ENCODE measurements at regions not wholly inside any gene's neighbourhood (a gene's known extent, or its start where the extent isn't known, plus 50 kb on each side); places are given as distances from the start of the nearest gene placed in this dataset.

DNA sequence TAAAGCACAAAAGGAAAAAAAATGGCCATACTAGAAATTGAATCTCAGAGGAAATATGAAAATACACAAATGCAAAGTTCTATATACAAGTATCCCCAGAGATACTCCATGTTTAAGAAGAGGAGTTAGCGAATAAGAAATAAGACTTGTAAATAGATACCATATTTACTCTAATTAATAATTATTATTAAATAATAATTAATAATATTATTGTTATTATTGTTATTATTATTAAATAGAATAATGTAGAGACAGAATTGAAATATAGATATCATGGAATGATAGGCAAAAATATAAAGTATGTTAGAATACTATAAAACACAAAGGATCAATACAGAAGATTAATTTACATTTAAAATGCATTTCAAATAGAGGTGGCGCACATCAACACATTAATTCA lies 1047.5 kb upstream of the MIR17HG start:
- Mint-ChIP-seq H3K36me3 (ENCODE audit: low read depth) (no peaks in the 10 kb centered on the region), H3K4me1 (peaks cover 14% of the 10 kb centered on the region), H3K27ac (no peak overlapping the region), H3K9me3 (no peaks in the 10 kb centered on the region), H3K27me3 (ENCODE audit: insufficient read depth, low read depth, poor library complexity) (no peaks in the 10 kb centered on the region), H3K4me3 (no peak overlapping the region)
- Histone ChIP-seq H2AFZ (no peak overlapping the region), H4K20me1 (replicated peaks; ENCODE audit: insufficient read depth) (no peaks in the 10 kb centered on the region), H3K27ac (ENCODE audit: low read depth) (no peak overlapping the region), H3K4me1 (ENCODE audit: insufficient read depth) (no peaks in the 10 kb centered on the region), H3K27me3 (ENCODE audit: insufficient read depth) (no peaks in the 10 kb centered on the region), H3K4me3 (no peak overlapping the region), H3K79me2 (replicated peaks; ENCODE audit: insufficient read depth) (no peaks in the 10 kb centered on the region), H3K4me2 (no peak overlapping the region), H3F3A (replicated peaks; ENCODE audit: low read depth) (no peaks in the 10 kb centered on the region), H3K36me3 (ENCODE audit: insufficient read depth) (no peaks in the 10 kb centered on the region), H3K9me2 (ENCODE audit: insufficient read depth) (no peaks in the 10 kb centered on the region)
- DNase-seq (ENCODE audit: low spot score) (no peak), ATAC-seq (no peak)
- TF ChIP-seq, protein P1, sequence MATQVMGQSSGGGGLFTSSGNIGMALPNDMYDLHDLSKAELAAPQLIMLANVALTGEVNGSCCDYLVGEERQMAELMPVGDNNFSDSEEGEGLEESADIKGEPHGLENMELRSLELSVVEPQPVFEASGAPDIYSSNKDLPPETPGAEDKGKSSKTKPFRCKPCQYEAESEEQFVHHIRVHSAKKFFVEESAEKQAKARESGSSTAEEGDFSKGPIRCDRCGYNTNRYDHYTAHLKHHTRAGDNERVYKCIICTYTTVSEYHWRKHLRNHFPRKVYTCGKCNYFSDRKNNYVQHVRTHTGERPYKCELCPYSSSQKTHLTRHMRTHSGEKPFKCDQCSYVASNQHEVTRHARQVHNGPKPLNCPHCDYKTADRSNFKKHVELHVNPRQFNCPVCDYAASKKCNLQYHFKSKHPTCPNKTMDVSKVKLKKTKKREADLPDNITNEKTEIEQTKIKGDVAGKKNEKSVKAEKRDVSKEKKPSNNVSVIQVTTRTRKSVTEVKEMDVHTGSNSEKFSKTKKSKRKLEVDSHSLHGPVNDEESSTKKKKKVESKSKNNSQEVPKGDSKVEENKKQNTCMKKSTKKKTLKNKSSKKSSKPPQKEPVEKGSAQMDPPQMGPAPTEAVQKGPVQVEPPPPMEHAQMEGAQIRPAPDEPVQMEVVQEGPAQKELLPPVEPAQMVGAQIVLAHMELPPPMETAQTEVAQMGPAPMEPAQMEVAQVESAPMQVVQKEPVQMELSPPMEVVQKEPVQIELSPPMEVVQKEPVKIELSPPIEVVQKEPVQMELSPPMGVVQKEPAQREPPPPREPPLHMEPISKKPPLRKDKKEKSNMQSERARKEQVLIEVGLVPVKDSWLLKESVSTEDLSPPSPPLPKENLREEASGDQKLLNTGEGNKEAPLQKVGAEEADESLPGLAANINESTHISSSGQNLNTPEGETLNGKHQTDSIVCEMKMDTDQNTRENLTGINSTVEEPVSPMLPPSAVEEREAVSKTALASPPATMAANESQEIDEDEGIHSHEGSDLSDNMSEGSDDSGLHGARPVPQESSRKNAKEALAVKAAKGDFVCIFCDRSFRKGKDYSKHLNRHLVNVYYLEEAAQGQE (IDR thresholded peaks at IDR 0.05; ENCODE audit: unreplicated experiment): no peak
- TF ChIP-seq EZH2phosphoT487 (IDR thresholded peaks at IDR 0.05; ENCODE audit: unreplicated experiment) (no peak), NANOG (IDR thresholded peaks at IDR 0.05; ENCODE audit: borderline replicate concordance) (no peak), JUNB (IDR thresholded peaks at IDR 0.05; ENCODE audit: unreplicated experiment) (no peak), EZH2 (IDR thresholded peaks at IDR 0.05; ENCODE audit: low read depth, unreplicated experiment) (no peak), STAT1 (IDR thresholded peaks at IDR 0.05; ENCODE audit: unreplicated experiment) (no peak), CREB1 (CRISPR knock-in tag; IDR thresholded peaks at IDR 0.05; ENCODE audit: low read depth) (no peak), ZNF331 (CRISPR knock-in tag; IDR thresholded peaks at IDR 0.05; ENCODE audit: low read depth) (no peak), ZNF114 (CRISPR knock-in tag; IDR thresholded peaks at IDR 0.05) (no peak), POLR2AphosphoS5 (IDR thresholded peaks at IDR 0.05; ENCODE audit: low read depth) (no peak)
- TF ChIP-seq, protein P2, sequence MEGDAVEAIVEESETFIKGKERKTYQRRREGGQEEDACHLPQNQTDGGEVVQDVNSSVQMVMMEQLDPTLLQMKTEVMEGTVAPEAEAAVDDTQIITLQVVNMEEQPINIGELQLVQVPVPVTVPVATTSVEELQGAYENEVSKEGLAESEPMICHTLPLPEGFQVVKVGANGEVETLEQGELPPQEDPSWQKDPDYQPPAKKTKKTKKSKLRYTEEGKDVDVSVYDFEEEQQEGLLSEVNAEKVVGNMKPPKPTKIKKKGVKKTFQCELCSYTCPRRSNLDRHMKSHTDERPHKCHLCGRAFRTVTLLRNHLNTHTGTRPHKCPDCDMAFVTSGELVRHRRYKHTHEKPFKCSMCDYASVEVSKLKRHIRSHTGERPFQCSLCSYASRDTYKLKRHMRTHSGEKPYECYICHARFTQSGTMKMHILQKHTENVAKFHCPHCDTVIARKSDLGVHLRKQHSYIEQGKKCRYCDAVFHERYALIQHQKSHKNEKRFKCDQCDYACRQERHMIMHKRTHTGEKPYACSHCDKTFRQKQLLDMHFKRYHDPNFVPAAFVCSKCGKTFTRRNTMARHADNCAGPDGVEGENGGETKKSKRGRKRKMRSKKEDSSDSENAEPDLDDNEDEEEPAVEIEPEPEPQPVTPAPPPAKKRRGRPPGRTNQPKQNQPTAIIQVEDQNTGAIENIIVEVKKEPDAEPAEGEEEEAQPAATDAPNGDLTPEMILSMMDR (conservative IDR thresholded peaks at IDR 0.05; ENCODE audit: low read depth in 2 of 2): no peak
- TF ChIP-seq, protein P3, sequence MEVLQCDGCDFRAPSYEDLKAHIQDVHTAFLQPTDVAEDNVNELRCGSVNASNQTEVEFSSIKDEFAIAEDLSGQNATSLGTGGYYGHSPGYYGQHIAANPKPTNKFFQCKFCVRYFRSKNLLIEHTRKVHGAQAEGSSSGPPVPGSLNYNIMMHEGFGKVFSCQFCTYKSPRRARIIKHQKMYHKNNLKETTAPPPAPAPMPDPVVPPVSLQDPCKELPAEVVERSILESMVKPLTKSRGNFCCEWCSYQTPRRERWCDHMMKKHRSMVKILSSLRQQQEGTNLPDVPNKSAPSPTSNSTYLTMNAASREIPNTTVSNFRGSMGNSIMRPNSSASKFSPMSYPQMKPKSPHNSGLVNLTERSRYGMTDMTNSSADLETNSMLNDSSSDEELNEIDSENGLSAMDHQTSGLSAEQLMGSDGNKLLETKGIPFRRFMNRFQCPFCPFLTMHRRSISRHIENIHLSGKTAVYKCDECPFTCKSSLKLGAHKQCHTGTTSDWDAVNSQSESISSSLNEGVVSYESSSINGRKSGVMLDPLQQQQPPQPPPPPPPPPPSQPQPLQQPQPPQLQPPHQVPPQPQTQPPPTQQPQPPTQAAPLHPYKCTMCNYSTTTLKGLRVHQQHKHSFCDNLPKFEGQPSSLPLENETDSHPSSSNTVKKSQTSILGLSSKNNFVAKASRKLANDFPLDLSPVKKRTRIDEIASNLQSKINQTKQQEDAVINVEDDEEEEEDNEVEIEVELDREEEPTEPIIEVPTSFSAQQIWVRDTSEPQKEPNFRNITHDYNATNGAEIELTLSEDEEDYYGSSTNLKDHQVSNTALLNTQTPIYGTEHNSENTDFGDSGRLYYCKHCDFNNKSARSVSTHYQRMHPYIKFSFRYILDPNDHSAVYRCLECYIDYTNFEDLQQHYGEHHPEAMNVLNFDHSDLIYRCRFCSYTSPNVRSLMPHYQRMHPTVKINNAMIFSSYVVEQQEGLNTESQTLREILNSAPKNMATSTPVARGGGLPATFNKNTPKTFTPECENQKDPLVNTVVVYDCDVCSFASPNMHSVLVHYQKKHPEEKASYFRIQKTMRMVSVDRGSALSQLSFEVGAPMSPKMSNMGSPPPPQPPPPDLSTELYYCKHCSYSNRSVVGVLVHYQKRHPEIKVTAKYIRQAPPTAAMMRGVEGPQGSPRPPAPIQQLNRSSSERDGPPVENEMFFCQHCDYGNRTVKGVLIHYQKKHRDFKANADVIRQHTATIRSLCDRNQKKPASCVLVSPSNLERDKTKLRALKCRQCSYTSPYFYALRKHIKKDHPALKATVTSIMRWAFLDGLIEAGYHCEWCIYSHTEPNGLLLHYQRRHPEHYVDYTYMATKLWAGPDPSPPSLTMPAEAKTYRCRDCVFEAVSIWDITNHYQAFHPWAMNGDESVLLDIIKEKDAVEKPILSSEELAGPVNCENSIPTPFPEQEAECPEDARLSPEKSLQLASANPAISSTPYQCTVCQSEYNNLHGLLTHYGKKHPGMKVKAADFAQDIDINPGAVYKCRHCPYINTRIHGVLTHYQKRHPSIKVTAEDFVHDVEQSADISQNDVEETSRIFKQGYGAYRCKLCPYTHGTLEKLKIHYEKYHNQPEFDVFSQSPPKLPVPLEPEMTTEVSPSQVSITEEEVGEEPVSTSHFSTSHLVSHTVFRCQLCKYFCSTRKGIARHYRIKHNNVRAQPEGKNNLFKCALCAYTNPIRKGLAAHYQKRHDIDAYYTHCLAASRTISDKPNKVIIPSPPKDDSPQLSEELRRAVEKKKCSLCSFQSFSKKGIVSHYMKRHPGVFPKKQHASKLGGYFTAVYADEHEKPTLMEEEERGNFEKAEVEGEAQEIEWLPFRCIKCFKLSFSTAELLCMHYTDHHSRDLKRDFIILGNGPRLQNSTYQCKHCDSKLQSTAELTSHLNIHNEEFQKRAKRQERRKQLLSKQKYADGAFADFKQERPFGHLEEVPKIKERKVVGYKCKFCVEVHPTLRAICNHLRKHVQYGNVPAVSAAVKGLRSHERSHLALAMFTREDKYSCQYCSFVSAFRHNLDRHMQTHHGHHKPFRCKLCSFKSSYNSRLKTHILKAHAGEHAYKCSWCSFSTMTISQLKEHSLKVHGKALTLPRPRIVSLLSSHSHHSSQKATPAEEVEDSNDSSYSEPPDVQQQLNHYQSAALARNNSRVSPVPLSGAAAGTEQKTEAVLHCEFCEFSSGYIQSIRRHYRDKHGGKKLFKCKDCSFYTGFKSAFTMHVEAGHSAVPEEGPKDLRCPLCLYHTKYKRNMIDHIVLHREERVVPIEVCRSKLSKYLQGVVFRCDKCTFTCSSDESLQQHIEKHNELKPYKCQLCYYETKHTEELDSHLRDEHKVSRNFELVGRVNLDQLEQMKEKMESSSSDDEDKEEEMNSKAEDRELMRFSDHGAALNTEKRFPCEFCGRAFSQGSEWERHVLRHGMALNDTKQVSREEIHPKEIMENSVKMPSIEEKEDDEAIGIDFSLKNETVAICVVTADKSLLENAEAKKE (CRISPR knock-in tag; IDR thresholded peaks at IDR 0.05): no peak
- TF ChIP-seq, protein P4, sequence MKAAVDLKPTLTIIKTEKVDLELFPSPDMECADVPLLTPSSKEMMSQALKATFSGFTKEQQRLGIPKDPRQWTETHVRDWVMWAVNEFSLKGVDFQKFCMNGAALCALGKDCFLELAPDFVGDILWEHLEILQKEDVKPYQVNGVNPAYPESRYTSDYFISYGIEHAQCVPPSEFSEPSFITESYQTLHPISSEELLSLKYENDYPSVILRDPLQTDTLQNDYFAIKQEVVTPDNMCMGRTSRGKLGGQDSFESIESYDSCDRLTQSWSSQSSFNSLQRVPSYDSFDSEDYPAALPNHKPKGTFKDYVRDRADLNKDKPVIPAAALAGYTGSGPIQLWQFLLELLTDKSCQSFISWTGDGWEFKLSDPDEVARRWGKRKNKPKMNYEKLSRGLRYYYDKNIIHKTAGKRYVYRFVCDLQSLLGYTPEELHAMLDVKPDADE (IDR thresholded peaks at IDR 0.05): no peak

Data from GM23338 (cell line).